Calu3 (cell line): ENCODE measurements at regions not wholly inside any gene's neighbourhood (a gene's known extent, or its start where the extent isn't known, plus 50 kb on each side); places are given as distances from the start of the nearest gene placed in this dataset.

Source experiments
- BruUV-seq: library from RNA; stranded (reverse); fragments of 400-500 nt; replicated peaks from 2 replicates; lab custom pipeline; 2021; lab: Mats Ljungman, UMichigan
- CTCF ChIA-PET: fragments of 300-600 bp; sonication (Branson Sonifier 250); formaldehyde crosslinking; loops from one replicate; lab custom pipeline; 2022; ENCODE audit warnings: antibody characterized with exemption; lab: Charles Lee
- DNase-seq: peaks from one replicate; pipeline ENCODE4 v3.0.0; 2022
- H3K27ac Mint-ChIP-seq: one replicate; pipeline ENCODE4 v1.8.0; 2022; ENCODE audit warnings: mixed read lengths; ENCODE audit not compliant: unreplicated experiment
- H3K27me3 Mint-ChIP-seq: one replicate; pipeline ENCODE4 v1.8.0; 2022; ENCODE audit warnings: mixed read lengths; ENCODE audit not compliant: unreplicated experiment
- H3K36me3 Mint-ChIP-seq: one replicate; pipeline ENCODE4 v1.8.0; 2022; ENCODE audit warnings: mild to moderate bottlenecking, moderate library complexity, mixed read lengths; ENCODE audit not compliant: insufficient read depth, unreplicated experiment
- H3K4me1 Mint-ChIP-seq: one replicate; pipeline ENCODE4 v1.8.0; 2022; ENCODE audit warnings: mild to moderate bottlenecking, low read depth, mixed read lengths; ENCODE audit not compliant: unreplicated experiment
- H3K4me3 Mint-ChIP-seq: one replicate; pipeline ENCODE4 v1.8.0; 2022; ENCODE audit warnings: mild to moderate bottlenecking, low read depth, moderate library complexity, mixed read lengths; ENCODE audit not compliant: unreplicated experiment
- H3K9me3 Mint-ChIP-seq: one replicate; pipeline ENCODE4 v1.8.0; 2022; ENCODE audit warnings: low read depth, mixed read lengths; ENCODE audit not compliant: unreplicated experiment
- intact Hi-C: fragments of 100-400 bp; cut with micrococcal nuclease; formaldehyde crosslinking; loops from one replicate; pipeline ENCODE4 v1.10.0; 2022; ENCODE audit not compliant: unreplicated experiment
- TF ChIP-seq, protein P1 (sequence below): fragments of 200-600 bp; IDR thresholded peaks from one replicate; pipeline ENCODE4 v1.8.0; 2022; ENCODE audit warnings: antibody characterized with exemption; ENCODE audit not compliant: unreplicated experiment

- intact Hi-C loops = no loop called here
- Mint-ChIP-seq H3K9me3 (peaks cover 3% of the 10 kb centered on the region), H3K27me3 (no peaks in the 10 kb centered on the region), H3K36me3 (no peaks in the 10 kb centered on the region), H3K4me3 (no peak overlapping the region), H3K27ac (no peak overlapping the region), H3K4me1 (no peaks in the 10 kb centered on the region)
- no TSS peak for BruUV-seq
- CTCF ChIA-PET = no interaction called here
- TF ChIP-seq, protein P1, sequence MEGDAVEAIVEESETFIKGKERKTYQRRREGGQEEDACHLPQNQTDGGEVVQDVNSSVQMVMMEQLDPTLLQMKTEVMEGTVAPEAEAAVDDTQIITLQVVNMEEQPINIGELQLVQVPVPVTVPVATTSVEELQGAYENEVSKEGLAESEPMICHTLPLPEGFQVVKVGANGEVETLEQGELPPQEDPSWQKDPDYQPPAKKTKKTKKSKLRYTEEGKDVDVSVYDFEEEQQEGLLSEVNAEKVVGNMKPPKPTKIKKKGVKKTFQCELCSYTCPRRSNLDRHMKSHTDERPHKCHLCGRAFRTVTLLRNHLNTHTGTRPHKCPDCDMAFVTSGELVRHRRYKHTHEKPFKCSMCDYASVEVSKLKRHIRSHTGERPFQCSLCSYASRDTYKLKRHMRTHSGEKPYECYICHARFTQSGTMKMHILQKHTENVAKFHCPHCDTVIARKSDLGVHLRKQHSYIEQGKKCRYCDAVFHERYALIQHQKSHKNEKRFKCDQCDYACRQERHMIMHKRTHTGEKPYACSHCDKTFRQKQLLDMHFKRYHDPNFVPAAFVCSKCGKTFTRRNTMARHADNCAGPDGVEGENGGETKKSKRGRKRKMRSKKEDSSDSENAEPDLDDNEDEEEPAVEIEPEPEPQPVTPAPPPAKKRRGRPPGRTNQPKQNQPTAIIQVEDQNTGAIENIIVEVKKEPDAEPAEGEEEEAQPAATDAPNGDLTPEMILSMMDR = no peak
- no peak for DNase-seq
Measured at GRCh38 chr18:55805666-55806065, 217.7 kb upstream of the TCF4 start.

DNA sequence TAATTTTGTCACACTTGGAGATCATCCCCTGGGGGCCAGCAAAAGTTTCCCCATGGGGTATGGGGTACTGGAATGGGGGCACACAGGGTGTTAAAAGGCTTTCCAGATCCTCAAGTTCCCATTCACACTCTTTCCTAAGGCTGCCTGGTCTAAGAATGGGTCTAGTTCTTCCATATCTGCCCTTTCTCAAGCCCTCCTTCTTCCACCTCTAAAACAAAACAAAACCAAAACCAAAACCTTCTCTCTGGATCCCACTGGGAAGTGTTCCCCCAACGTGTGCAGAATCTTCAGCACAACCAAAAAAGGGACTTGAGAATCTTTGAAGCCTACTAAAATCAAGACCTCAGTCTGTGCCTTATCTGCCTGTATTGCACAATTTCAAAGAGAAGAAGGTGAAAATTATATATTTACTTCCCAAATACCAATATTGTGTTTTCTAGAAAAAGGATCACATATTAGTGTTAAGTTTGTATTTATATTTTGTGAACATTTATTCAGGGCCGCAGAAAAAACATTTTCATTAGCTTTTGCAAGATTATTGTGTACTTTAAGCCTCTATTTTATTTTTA is 207.2 kb upstream of the TCF4 start:
- Mint-ChIP-seq H3K4me3 (no peak overlapping the region), H3K9me3 (peaks cover 3% of the 10 kb centered on the region), H3K4me1 (no peaks in the 10 kb centered on the region), H3K36me3 (no peaks in the 10 kb centered on the region), H3K27me3 (no peaks in the 10 kb centered on the region), H3K27ac (no peak overlapping the region)
- intact Hi-C loops = no loop called here
- no peak for DNase-seq
- BruUV-seq = no TSS peak
- CTCF ChIA-PET = no interaction called here
- TF ChIP-seq, protein P1 = no peak

DNA sequence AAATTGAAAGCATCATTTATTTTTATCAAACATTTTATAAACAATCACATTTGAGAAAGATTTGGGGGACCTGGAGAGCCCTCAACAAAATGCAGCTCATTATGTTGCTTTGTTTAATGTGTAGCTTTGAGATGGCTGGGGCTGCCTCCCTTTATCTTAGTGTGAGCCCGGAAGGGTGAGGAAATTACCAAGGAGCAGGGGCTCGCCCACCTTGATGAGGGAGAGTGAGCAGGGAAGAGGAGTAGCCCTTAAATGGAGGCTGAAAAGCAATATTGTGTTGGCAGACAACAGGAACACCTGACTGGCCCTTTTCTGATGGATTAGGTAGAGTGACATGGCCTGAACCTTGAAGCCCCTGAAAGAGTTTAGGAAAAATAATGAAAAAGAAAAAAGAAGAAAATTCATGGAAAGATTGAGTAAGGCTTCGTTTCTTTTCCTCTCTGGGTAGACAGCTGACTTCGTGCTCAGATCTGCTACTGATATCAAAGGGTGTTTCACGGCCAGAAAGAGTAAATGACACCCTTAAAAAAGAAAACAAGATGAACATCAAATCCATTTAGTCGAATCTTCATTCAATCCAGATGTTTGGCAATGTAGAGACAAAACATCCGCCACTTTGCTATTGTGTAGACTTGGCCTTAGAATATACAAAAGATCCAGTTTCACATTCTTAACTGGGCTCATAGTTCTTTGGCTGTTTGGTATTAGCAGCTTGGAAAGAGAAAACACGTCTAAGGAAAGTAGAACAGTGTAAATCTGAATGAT is 206.5 kb upstream of the TCF4 start:
- Mint-ChIP-seq H3K4me1 (no peaks in the 10 kb centered on the region), H3K36me3 (no peaks in the 10 kb centered on the region), H3K4me3 (no peak overlapping the region), H3K9me3 (peaks cover 3% of the 10 kb centered on the region), H3K27me3 (no peaks in the 10 kb centered on the region), H3K27ac (no peak overlapping the region)
- DNase-seq = no peak
- TF ChIP-seq, protein P1 = no peak
- no TSS peak for BruUV-seq
- CTCF ChIA-PET = no interaction called here
- intact Hi-C loops = no loop called here

DNA sequence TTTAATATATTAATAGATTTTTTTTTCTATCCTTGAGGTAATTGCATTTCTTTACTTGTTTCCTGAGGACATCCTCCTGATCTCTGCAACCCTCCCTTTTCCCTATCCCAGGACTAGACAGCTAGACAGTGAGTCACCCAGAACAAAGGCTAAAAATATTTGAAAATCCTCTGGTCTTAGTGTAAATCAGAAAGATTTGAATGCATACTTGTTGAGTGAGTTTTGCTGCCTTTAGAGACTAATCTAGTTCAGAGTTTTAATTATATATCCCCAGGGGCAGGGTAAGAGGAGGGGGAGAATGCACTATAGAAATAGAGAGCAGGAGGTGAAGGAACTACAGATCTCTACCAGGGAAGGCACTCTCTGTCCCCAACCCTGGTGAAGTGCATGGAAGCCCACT is 202.3 kb upstream of the TCF4 start:
- CTCF ChIA-PET = no interaction called here
- Mint-ChIP-seq H3K4me1 (no peaks in the 10 kb centered on the region), H3K9me3 (peaks cover 6% of the 10 kb centered on the region), H3K36me3 (no peaks in the 10 kb centered on the region), H3K4me3 (no peak overlapping the region), H3K27me3 (no peaks in the 10 kb centered on the region), H3K27ac (no peak overlapping the region)
- no TSS peak for BruUV-seq
- intact Hi-C loops = no loop called here
- no peak for DNase-seq
- TF ChIP-seq, protein P1 = no peak
